IMR-90 (cell line): ENCODE measurements at regions not wholly inside any gene's neighbourhood (a gene's known extent, or its start where the extent isn't known, plus 50 kb on each side); places are given as distances from the start of the nearest gene placed in this dataset.

Source experiments
- ATAC-seq: fragments of 200-7000 bp; cut with Tn5 transposase; 2 replicates; pipeline ENCODE4 v1.9.1; 2020; ENCODE audit warnings: low read depth, mild to moderate bottlenecking, moderate library complexity
- BruUV-seq: library from RNA; stranded (reverse); fragments of 400-500 nt; replicated peaks from 2 replicates; lab custom pipeline; 2021; lab: Mats Ljungman, UMichigan
- CTCF ChIA-PET: fragments of 300-600 bp; formaldehyde crosslinking; extraction: SDS; loops from one replicate; lab custom pipeline; 2021; ENCODE audit warnings: antibody characterized with exemption; lab: Yijun Ruan, JAX
- POLR2A ChIA-PET: fragments of 300-600 bp; sonication (Branson Sonifier 250); formaldehyde crosslinking; loops from one replicate; lab custom pipeline; 2022; ENCODE audit warnings: antibody characterized with exemption; ENCODE audit not compliant: unreplicated experiment; lab: Charles Lee
- DNase-seq: peaks from one replicate; pipeline ENCODE4 v3.0.0; 2013
- H2AFZ ChIP-seq: replicated peaks from 2 replicates; pipeline ENCODE3; 2013; ENCODE audit warnings: low read length, mild to moderate bottlenecking; ENCODE audit not compliant: poor library complexity
- H2AK5ac ChIP-seq: 2 replicates; pipeline ENCODE4 v1.6.1; 2013; ENCODE audit warnings: low read depth, low read length, inconsistent platforms
- H2AK9ac ChIP-seq: replicated peaks from 2 replicates; pipeline ENCODE3; 2013; ENCODE audit warnings: mild to moderate bottlenecking, low read depth, low read length, moderate library complexity; ENCODE audit not compliant: poor library complexity
- H2BK120ac ChIP-seq: 2 replicates; pipeline ENCODE4 v1.6.1; 2013; ENCODE audit warnings: low read depth, low read length, inconsistent platforms
- H2BK15ac ChIP-seq: 3 replicates; pipeline ENCODE4 v1.6.1; 2013; ENCODE audit warnings: low read depth, low read length, inconsistent platforms
- H2BK20ac ChIP-seq: 2 replicates; pipeline ENCODE4 v1.6.1; 2013; ENCODE audit warnings: low read depth, mild to moderate bottlenecking, inconsistent platforms, low read length, moderate library complexity
- H2BK5ac ChIP-seq: 2 replicates; pipeline ENCODE4 v1.6.1; 2013; ENCODE audit warnings: mild to moderate bottlenecking, low read depth, low read length, inconsistent platforms; ENCODE audit not compliant: poor library complexity, severe bottlenecking
- H3K14ac ChIP-seq: replicated peaks from 2 replicates; pipeline ENCODE4 v1.6.1; 2013; ENCODE audit warnings: low read depth, low read length, inconsistent platforms
- H3K18ac ChIP-seq: 2 replicates; pipeline ENCODE4 v1.6.1; 2013; ENCODE audit warnings: low read depth, low read length, control low read depth
- H3K23ac ChIP-seq: 2 replicates; pipeline ENCODE4 v1.6.1; 2013; ENCODE audit warnings: low read depth, low read length, inconsistent platforms
- H3K27ac ChIP-seq: 2 replicates; pipeline ENCODE4 v1.5.1; 2013; ENCODE audit warnings: mild to moderate bottlenecking, control low read depth, low read length; ENCODE audit not compliant: insufficient read depth
- H3K27me3 ChIP-seq: 2 replicates; pipeline ENCODE4 v1.6.1; 2013; ENCODE audit warnings: low read length; ENCODE audit not compliant: control insufficient read depth, insufficient read depth
- H3K36me3 ChIP-seq: 2 replicates; pipeline ENCODE4 v1.6.1; 2013; ENCODE audit warnings: low read length, mixed read lengths; ENCODE audit not compliant: control insufficient read depth, insufficient read depth
- H3K4ac ChIP-seq: 2 replicates; pipeline ENCODE4 v1.6.1; 2013; ENCODE audit warnings: low read depth, low read length, inconsistent platforms
- H3K4me1 ChIP-seq: 2 replicates; pipeline ENCODE4 v1.6.1; 2013; ENCODE audit warnings: low read length, mixed read lengths; ENCODE audit not compliant: control insufficient read depth, insufficient read depth
- H3K4me2 ChIP-seq: 2 replicates; pipeline ENCODE4 v1.6.1; 2013; ENCODE audit warnings: low read depth, mild to moderate bottlenecking, control low read depth, low read length, moderate library complexity
- H3K4me3 ChIP-seq: 2 replicates; pipeline ENCODE4 v1.5.1; 2013; ENCODE audit warnings: low read depth, mild to moderate bottlenecking, control low read depth, low read length, moderate library complexity; ENCODE audit not compliant: insufficient read depth
- H3K56ac ChIP-seq: 2 replicates; pipeline ENCODE4 v1.6.1; 2013; ENCODE audit warnings: low read length, inconsistent platforms; ENCODE audit not compliant: insufficient read depth; ENCODE audit errors: extremely low read depth
- H3K79me1 ChIP-seq, 2 experiments: 2 replicates each; pipeline ENCODE4 v1.6.1; 2013; ENCODE audit warnings: low read length in 2 of 2, inconsistent platforms in 1 of 2, low read depth in 1 of 2
- H3K9ac ChIP-seq: 2 replicates; pipeline ENCODE4 v1.6.1; 2013; ENCODE audit warnings: low read depth, low read length, control low read depth
- H3K9me1 ChIP-seq: 2 replicates; pipeline ENCODE4 v1.6.1; 2013; ENCODE audit warnings: low read length, inconsistent platforms; ENCODE audit not compliant: insufficient read depth
- H3K9me3 ChIP-seq: 2 replicates; pipeline ENCODE4 v1.6.1; 2013; ENCODE audit warnings: low read length; ENCODE audit not compliant: control insufficient read depth, insufficient read depth
- H4K20me1 ChIP-seq: 2 replicates; pipeline ENCODE4 v1.6.1; 2013; ENCODE audit warnings: low read length, inconsistent platforms; ENCODE audit not compliant: insufficient read depth
- H4K5ac ChIP-seq: 2 replicates; pipeline ENCODE4 v1.6.1; 2013; ENCODE audit warnings: mild to moderate bottlenecking, low read depth, low read length, control low read depth
- H4K8ac ChIP-seq, 2 experiments: 2 replicates each; pipeline ENCODE4 v1.6.1; 2013; ENCODE audit warnings: low read depth in 2 of 2, low read length in 2 of 2, control low read depth in 1 of 2, inconsistent platforms in 1 of 2
- H4K91ac ChIP-seq: 2 replicates; pipeline ENCODE4 v1.6.1; 2013; ENCODE audit warnings: low read depth, low read length, inconsistent platforms; ENCODE audit not compliant: insufficient read depth
- BHLHE40 ChIP-seq: fragments of 150-350 bp; IDR thresholded peaks from 2 replicates; pipeline ENCODE4 v1.6.1; 2016; ENCODE audit warnings: mild to moderate bottlenecking, low read depth, low read length
- CEBPB ChIP-seq: IDR thresholded peaks from 2 replicates; pipeline ENCODE4 v1.6.1; 2012; ENCODE audit warnings: low read depth, low read length, improper control_type of control experiment
- CHD1 ChIP-seq: IDR thresholded peaks from 2 replicates; pipeline ENCODE4 v1.6.1; 2012; ENCODE audit warnings: low read depth, low read length, improper control_type of control experiment
- FOS ChIP-seq: fragments of 150-350 bp; IDR thresholded peaks from 2 replicates; pipeline ENCODE4 v1.6.1; 2016; ENCODE audit warnings: low read depth, low read length
- MAFK ChIP-seq: IDR thresholded peaks from 2 replicates; pipeline ENCODE4 v1.6.1; 2012; ENCODE audit warnings: low read depth, low read length, improper control_type of control experiment
- MAZ ChIP-seq: IDR thresholded peaks from 2 replicates; pipeline ENCODE4 v1.6.1; 2012; ENCODE audit warnings: low read depth, mild to moderate bottlenecking, low read length, improper control_type of control experiment, moderate library complexity, borderline replicate concordance
- MXI1 ChIP-seq: IDR thresholded peaks from 2 replicates; pipeline ENCODE4 v1.6.1; 2012; ENCODE audit warnings: low read depth, mild to moderate bottlenecking, low read length, moderate library complexity, borderline replicate concordance
- NFE2L2 ChIP-seq: fragments of 150-350 bp; IDR thresholded peaks from 2 replicates; pipeline ENCODE4 v1.6.1; 2016; ENCODE audit warnings: low read depth, mild to moderate bottlenecking, low read length
- POLR2A ChIP-seq: IDR thresholded peaks from 2 replicates; pipeline ENCODE4 v1.6.1; 2012; ENCODE audit warnings: mild to moderate bottlenecking, low read depth, low read length
- RAD21 ChIP-seq: IDR thresholded peaks from 2 replicates; pipeline ENCODE4 v1.6.1; 2012; ENCODE audit warnings: low read length, improper control_type of control experiment
- RCOR1 ChIP-seq: IDR thresholded peaks from 2 replicates; pipeline ENCODE4 v1.6.1; 2012; ENCODE audit warnings: mild to moderate bottlenecking, low read length, improper control_type of control experiment; ENCODE audit not compliant: insufficient replicate concordance
- RFX5 ChIP-seq: IDR thresholded peaks from 2 replicates; pipeline ENCODE4 v1.8.0; 2012; ENCODE audit warnings: low read depth, mild to moderate bottlenecking, low read length, moderate library complexity
- SMC3 ChIP-seq: fragments of 150-350 bp; IDR thresholded peaks from 2 replicates; pipeline ENCODE4 v1.6.1; 2016; ENCODE audit warnings: low read depth, mild to moderate bottlenecking, antibody characterized with exemption, low read length, moderate library complexity
- WGBS, 2 experiments: methylation state at CpG; one replicate each; pipeline versions ENCODE4 v1.1.5 to v1.1.7; 2013; ENCODE audit warnings: missing lambda C conversion rate in 2 of 2; ENCODE audit not compliant: insufficient read length in 1 of 2; ENCODE audit errors: extremely low coverage in 2 of 2; 5-methylcytosine and 5-hydroxymethylcytosine counted together
- dilution Hi-C: fragments of 300-500 bp; cut with HindIII; formaldehyde crosslinking; loops from one replicate; pipeline ENCODE4 v1.14.3; 2018; ENCODE audit warnings: low sequenced_read_pairs; ENCODE audit not compliant: unreplicated experiment
- in situ Hi-C: fragments of 300-500 bp; cut with MboI; formaldehyde crosslinking; loops from 3 replicates; pipeline ENCODE4 v1.14.3; 2019; ENCODE audit warnings: low sequenced_read_pairs, inconsistent platforms, mixed read lengths
- intact Hi-C: fragments of 100-400 bp; cut with micrococcal nuclease; formaldehyde crosslinking; loops from 2 replicates; pipeline ENCODE4 v1.10.0; 2022
- TF ChIP-seq, protein P1 (sequence below): fragments of 150-350 bp; IDR thresholded peaks from 2 replicates; pipeline ENCODE4 v1.6.1; 2016; ENCODE audit warnings: low read depth, mild to moderate bottlenecking, low read length, moderate library complexity, borderline replicate concordance
- TF ChIP-seq, protein P2 (sequence below): fragments of 150-350 bp; IDR thresholded peaks from 2 replicates; pipeline ENCODE4 v1.6.1; 2017; ENCODE audit warnings: mild to moderate bottlenecking, antibody characterized with exemption, low read length, low read depth
- TF ChIP-seq, protein P3 (sequence below): conservative IDR thresholded peaks from 2 replicates; pipeline ENCODE4 v1.5.1; 2012; ENCODE audit warnings: mild to moderate bottlenecking, low read depth, low read length, improper control_type of control experiment

DNA sequence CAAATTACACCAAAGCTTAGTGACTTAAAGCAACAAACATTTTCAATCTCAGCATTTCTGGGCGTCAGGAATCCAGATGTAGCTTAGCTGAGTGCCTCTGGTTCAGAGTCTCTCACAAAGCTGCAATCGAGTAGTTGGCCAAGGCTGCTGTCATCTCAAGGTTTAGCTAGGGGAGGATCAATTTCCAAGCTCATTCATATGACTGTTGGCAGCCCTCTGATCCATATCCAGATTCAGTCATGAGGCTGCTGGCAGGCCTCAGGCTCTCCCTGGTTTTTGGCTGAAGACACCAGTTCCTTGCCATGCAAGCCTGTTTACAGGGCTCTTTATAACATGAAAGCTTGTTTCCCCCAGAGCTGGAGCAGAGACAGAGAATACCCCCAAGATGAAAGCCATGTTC lies 419.5 kb upstream of the TLE4 start:
- H2BK120ac ChIP-seq = no peak overlapping the region
- H4K5ac ChIP-seq = no peak overlapping the region
- H3K36me3 ChIP-seq = no peaks in the 10 kb centered on the region
- H3K4me3 ChIP-seq = no peak overlapping the region
- CTCF ChIA-PET = interaction anchor here (0.5 kb wide), 1 partner anchor 406 kb away, joined by 3 read pairs; no protein-coding TSS in a partner anchor
- no peak overlapping the region for H2AK9ac ChIP-seq
- H3K56ac ChIP-seq = no peak overlapping the region
- H3K23ac ChIP-seq = no peak overlapping the region
- no peaks in the 10 kb centered on the region for H4K20me1 ChIP-seq
- no peak overlapping the region for H4K8ac ChIP-seq
- in situ Hi-C loops = no loop called here
- H3K9me1 ChIP-seq = no peaks in the 10 kb centered on the region
- 41% methylated on average over 2 of the region's 2 CpGs; no CpG with 5 or more reads in 1 of the 2 experiments for WGBS, 2 experiments
- H2BK5ac ChIP-seq = no peak overlapping the region
- TF ChIP-seq SMC3 = no peak
- TF ChIP-seq CEBPB = no peak
- TF ChIP-seq RCOR1 = no peak
- TF ChIP-seq, protein P1, sequence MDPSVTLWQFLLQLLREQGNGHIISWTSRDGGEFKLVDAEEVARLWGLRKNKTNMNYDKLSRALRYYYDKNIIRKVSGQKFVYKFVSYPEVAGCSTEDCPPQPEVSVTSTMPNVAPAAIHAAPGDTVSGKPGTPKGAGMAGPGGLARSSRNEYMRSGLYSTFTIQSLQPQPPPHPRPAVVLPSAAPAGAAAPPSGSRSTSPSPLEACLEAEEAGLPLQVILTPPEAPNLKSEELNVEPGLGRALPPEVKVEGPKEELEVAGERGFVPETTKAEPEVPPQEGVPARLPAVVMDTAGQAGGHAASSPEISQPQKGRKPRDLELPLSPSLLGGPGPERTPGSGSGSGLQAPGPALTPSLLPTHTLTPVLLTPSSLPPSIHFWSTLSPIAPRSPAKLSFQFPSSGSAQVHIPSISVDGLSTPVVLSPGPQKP = no peak
- no peak for TF ChIP-seq MXI1
- no peak for TF ChIP-seq RAD21
- TF ChIP-seq MAFK = no peak
- no peak for TF ChIP-seq NFE2L2
- TF ChIP-seq, protein P2, sequence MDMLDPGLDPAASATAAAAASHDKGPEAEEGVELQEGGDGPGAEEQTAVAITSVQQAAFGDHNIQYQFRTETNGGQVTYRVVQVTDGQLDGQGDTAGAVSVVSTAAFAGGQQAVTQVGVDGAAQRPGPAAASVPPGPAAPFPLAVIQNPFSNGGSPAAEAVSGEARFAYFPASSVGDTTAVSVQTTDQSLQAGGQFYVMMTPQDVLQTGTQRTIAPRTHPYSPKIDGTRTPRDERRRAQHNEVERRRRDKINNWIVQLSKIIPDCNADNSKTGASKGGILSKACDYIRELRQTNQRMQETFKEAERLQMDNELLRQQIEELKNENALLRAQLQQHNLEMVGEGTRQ = no peak
- no peak for TF ChIP-seq POLR2A
- no peak for TF ChIP-seq CHD1
- TF ChIP-seq MAZ = no peak
- TF ChIP-seq BHLHE40 = no peak
- no peak for TF ChIP-seq FOS
- TF ChIP-seq, protein P3, sequence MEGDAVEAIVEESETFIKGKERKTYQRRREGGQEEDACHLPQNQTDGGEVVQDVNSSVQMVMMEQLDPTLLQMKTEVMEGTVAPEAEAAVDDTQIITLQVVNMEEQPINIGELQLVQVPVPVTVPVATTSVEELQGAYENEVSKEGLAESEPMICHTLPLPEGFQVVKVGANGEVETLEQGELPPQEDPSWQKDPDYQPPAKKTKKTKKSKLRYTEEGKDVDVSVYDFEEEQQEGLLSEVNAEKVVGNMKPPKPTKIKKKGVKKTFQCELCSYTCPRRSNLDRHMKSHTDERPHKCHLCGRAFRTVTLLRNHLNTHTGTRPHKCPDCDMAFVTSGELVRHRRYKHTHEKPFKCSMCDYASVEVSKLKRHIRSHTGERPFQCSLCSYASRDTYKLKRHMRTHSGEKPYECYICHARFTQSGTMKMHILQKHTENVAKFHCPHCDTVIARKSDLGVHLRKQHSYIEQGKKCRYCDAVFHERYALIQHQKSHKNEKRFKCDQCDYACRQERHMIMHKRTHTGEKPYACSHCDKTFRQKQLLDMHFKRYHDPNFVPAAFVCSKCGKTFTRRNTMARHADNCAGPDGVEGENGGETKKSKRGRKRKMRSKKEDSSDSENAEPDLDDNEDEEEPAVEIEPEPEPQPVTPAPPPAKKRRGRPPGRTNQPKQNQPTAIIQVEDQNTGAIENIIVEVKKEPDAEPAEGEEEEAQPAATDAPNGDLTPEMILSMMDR = no peak
- no peak for TF ChIP-seq RFX5
- no peaks in the 10 kb centered on the region for H3K4me1 ChIP-seq
- H2BK15ac ChIP-seq = no peak overlapping the region
- no peak overlapping the region for H3K4me2 ChIP-seq
- no peak overlapping the region for H4K91ac ChIP-seq
- intact Hi-C loops = no loop called here
- ATAC-seq (no peak), DNase-seq (no peak)
- no peak overlapping the region for H3K18ac ChIP-seq
- no peak overlapping the region for H3K14ac ChIP-seq
- BruUV-seq = no TSS peak
- H3K4ac ChIP-seq = no peak overlapping the region
- no peak overlapping the region for H2AFZ ChIP-seq
- no peaks in the 10 kb centered on the region for H3K79me1 ChIP-seq
- H3K27ac ChIP-seq = no peak overlapping the region
- POLR2A ChIA-PET = no interaction called here
- H3K9ac ChIP-seq = no peak overlapping the region
- H3K9me3 ChIP-seq = no peaks in the 10 kb centered on the region
- dilution Hi-C loops = no loop called here
- H2BK20ac ChIP-seq = no peak overlapping the region
- H2AK5ac ChIP-seq = no peak overlapping the region
- H3K27me3 ChIP-seq = no peaks in the 10 kb centered on the region
